Stimulated activated CD8-positive, alpha-beta memory T cell treated with anti-CD3 and anti-CD28 coated beads, Interleukin-12 subunit alpha, Interleukin-12 subunit beta, amount 100 ng/mL, for 4 hours (primary cell): ENCODE measurements at regions not wholly inside any gene's neighbourhood (a gene's known extent, or its start where the extent isn't known, plus 50 kb on each side); places are given as distances from the start of the nearest gene placed in this dataset.

Source experiments
- DNase-seq: peaks from one replicate; pipeline ENCODE4 v3.0.0-alpha.2; 2020; ENCODE audit warnings: low read depth

DNA sequence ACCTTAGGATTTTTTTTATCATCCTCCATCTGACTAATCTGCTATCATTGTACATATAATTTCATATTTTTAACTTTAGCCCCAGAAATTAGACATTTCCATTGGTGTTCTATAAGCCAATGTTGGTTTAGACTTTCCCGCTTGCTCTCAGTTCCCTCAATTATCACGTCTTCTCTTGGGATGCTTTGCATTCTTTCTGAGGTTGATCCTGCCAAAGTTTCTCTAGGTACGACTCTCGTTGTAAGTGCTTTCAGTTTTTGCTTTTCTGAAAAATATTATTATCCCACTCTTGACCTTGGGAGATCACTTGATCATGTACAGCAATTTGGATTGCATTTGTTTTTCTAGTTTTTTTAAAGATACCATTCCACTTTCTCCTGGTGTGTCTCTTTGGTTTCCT is 270.2 kb downstream of the IRS2 start:
- no peak for DNase-seq

GRCh38 chr13:109510013-109510412 is 276.4 kb downstream of the IRS2 start:
- no peak for DNase-seq

DNA sequence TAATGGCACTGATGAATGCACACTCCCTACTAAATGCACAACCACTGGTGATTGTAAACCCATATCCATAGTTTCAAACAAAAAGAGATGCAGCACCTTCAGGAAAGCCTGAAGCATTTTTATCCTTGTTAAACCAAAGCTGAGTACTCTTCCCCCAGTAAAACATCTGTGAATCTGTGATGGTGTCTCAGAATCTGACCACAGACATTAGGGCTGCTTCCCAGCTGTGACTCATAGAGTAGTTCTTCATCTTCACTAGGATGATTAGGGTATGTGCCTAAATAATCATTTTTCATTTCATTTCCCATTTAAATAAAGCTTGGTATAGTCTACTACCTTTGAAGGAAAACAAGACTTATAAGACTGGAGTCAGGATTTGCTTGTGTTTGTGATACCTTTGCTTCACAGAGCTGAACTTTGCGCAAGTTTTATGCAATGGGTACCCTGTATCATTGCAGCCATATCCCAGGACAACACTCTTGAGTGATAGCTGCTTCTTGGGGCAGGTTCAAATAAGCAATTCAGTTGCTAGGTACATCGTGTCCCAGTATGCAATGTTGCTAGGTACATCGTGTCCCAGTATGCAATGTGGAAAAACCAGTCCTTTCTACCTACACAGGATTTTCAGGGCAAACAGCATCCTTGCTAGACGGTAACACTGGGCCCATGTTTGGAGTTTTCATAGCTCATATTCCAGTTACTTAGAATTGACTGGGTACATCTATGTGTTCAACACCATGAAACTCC is 277.1 kb downstream of the IRS2 start:
- DNase-seq = no peak

DNA sequence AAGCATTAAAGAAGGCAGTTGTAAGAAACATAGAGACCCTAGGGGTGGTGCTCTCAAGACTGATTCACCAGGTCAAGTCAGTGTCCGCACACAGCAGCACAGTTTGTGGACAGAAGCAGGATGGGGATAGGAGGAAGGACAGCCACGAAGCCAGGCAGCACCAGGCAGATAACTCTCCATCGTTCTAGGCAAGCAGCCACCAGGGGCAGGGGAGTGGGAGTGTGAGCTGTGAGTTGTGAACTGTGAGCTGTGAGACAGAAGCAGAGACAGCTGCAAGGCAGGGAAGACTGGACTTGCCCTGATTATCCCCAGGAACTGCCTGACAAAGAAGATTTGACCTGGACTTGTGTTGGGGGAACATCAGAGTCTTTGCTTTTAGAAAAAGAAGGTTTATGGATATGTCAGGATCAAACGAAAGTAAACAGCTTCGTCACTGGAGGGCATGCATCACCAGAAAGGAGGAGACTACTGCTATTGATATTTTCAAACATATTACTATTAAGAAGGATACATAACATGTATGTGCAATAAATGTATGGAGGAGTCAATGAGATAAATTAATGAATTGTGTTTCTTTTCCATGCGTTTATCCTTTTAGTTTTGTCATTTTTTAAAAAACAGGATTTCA is 286.1 kb downstream of the IRS2 start:
- DNase-seq = no peak

DNA sequence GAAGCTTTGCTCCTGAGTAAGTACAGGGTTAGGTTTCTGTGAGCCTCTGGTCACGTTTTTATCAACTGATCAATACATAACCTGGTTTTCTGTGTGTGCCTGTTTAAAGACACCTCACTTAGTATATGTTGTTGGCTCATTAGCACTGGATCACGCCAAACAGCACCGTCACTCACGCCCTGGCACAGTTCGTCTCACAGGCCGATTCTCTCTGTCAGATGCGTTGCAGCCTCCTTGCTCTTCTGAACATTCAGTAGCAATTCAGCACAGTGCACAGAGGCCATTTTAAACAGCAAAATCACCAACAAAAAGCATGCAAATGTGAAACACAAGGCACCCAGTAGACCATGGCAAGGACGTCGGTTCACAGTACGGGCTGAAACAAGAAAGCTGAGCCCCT is 288.5 kb downstream of the IRS2 start:
- no peak for DNase-seq

DNA sequence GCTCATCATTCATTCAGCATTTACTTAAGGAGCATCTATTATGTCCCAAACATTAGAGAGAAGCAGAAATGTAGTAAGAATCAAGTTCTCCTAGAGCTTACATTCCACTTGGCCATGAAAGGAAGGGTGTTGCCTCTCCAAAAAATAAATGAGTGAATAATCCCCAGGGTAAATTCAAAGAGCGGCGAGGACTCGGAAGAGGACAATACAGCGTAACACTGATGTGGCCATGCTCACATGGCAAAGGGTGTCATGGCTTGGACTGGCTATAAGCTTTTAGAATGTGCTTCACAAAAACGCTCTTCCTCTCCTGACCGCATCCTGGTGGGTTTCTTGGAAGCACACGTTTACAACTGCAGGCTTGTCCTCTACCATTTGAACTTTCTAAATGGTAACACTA is 290.2 kb downstream of the IRS2 start:
- no peak for DNase-seq

DNA sequence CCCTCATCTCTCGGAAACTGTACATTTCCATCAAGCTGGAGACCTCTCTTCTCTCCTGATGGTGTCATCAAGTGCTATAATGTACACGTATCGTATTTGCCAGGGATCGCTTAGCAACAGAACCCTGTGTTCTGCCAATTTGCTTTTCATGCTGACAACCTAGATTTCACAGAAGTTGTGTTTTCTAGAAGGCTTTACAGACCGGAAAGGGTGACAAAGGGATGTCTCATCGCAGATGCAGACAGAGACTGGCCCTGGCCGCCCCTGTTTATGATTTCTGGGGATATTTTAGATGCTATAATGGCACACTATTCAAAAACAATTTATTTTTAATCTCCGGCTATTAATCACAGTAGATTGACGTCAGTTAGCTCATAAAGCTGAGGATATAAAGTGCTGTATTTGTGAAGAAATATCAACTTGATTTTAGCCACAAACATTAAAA is 291.4 kb downstream of the IRS2 start:
- DNase-seq = no peak

DNA sequence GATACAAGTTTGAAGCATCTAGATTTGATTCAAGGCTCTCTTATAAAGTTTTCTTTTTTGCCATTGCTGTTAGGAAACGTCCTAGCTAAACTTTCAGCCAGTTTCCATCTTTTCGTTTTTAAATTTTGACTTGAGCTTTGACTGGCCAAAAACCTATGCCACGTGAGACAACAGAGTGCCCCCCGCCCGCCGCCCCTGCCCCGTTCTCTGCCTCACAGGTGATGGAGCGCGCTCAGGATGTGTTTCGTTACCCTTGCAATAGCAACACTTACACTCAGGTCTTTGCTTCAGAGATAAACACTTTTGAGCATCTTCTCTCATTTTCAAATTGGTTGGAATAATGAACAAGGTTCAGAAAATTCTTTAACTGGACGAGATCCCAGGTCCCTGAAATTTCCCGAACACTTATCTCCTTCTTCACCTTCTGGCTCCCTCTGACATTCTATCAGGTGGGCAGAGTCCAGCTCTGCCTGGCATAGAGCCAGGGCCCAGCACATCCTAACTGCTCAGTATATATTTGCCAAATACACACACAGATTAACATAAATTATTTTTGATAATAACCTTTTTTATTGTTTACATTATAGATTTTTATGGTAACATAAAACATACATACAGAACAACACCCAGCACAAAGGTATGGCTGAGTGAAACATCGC is 301.1 kb downstream of the IRS2 start:
- DNase-seq = no peak

- no peak for DNase-seq
Observed at GRCh38 chr13:109483284-109483683, 303.1 kb downstream of the IRS2 start.

DNA sequence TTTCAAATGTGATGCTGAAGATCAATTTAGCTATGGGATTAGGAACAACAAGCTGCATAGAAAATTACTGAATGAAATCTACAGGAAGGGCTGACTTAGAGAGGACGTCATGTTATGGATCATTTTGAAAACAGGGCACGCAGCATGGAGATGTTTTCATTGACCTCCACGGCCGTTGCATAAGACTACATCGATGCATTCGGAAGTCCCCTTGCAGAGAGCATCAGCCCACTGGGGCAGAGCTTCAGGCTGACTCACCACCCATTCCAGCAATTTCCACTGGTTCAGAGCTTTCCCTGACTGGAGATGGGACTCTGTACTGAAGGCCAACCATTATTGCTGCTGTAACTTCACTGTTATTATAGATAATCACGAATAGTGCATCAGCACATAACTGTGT is 305.3 kb downstream of the IRS2 start:
- DNase-seq = no peak

DNA sequence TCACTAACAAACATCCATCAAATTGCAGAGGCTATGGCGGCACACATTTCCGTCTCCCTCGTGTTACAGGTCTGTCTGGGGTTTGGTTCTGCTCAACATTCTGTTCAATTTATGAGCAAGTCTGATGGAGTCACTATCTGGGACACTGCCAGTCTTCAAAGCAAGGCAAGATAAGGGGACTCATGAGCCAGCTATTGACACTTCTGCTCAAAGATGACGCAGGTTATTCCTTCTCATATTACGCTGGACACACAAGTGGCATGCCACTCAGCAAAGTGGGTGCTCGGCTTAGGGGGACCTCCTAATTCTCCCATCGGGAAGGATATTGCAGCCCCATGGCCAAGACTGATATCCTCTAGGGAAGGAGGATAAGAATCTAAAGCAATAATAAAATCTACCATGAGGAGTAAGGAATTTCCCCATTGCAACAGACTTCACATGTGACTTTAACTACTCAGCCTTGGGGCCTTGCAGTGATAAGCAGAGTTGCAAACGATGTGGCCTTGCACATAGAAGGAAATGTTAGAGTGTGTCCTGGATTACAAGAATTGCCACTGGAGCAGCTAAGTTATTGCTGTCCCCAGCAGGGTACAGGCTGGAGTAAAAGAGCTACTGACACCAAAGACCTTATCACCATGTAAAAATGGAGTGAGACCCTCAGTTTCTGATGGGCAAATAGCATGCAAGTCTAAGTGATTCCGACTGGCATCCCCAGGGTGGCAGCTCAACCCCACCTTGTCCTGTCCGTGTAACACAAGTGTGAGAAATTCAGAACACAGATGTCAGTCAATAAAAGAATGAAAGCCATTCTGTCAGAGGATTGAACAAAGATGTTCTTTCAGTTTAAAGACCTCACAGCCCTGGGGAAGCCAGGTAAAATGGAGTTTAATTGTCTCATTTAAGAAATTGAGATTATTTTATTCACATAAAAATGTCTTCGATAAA is 306.1 kb downstream of the IRS2 start:
- DNase-seq = no peak

GRCh38 chr13:109479534-109479933 is 306.8 kb downstream of the IRS2 start:
- DNase-seq = no peak

GRCh38 chr13:109476001-109476400 is 310.4 kb downstream of the IRS2 start:
- no peak for DNase-seq

DNA sequence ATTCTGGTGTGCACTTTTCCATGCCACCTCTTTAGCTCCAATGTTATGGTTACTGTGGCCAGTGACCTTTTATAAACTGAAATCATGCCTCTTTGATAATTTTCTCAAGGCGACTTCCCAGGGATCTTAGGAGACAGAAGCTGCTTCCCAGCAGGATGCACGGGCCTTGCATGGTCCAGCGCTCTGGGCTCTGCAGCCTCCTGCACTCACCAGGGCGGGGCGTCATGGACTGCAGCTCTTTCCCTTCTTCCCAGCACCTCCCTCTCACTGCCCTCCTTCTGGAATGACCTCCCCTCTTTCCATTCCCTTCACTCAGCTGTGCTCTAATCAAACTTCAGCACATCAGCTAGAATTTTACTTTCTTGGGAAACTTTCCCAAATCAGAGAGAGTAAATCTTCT is 318.3 kb downstream of the IRS2 start:
- DNase-seq = no peak

DNA sequence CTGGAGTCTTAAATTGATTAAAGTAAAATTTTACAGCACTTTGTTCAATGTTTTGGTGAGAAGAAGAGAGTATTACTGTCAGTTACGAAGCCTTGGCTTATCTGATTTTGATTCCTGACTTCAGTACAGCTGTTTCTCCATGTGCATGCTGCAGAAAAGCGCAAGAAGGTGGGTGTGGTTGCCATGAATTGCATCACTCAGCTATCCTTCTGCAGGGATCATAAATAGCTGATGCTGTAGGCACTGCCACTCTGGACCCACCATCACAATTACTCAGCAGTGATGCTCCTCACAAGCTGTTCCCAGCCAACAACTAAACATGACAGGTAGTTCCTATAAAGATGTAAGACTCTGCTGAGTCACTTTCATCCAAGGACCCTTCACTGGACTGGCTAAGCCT is 321.2 kb downstream of the IRS2 start:
- DNase-seq = no peak

DNA sequence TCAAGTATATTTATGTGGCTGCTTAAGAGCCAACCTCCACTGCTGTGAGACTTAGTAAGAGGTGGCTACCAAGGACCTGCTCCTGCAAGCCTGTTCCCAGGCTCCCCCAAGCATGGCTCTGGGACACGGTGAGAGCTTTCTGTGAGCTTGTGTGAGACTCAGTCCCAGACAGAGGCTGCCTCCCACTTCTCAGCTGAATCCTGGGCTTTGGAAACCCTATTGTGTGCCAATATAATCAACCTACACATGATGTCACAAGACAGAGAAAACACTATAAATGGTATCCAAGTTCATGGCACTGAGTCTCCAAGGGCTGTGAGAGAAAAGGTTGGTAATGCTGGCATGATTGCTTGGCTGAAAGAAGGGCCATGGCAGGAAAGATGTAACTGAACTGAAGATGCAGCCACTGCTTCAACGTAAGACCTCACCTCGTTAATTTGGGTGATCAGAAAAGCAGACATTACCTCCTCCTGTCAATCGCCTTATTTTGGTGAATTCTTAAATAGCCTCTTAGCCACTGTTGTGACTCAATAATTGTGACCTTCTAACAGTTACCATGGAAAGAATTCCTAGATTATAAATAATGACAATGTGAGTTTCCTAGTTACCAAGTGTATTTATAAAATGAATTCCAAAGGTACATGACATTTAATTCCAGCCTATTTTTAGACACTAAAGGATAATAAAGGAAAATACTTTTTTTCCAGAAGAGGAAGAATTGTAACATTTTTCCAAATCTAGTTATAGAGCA is 332.0 kb downstream of the IRS2 start:
- DNase-seq = no peak

DNA sequence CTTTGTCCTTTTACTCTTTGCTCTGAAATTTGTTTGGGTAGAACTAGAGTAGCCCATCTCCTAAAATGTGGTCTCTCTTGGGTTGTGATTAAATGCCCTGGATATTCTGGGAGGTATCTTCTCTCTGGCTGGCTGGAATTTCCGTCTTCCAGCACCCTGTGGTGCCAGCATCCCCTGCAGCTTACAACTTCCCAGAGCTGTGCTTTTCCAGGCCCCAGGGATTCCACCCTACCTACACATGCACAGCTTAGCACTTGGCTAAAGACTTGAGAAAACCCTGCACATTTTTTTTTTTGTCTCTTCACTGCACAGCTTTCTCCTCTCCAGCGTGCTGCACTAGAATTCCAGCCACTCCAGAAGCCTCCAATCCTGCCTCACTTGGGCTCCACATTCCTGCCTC is 334.7 kb downstream of the IRS2 start:
- no peak for DNase-seq

DNA sequence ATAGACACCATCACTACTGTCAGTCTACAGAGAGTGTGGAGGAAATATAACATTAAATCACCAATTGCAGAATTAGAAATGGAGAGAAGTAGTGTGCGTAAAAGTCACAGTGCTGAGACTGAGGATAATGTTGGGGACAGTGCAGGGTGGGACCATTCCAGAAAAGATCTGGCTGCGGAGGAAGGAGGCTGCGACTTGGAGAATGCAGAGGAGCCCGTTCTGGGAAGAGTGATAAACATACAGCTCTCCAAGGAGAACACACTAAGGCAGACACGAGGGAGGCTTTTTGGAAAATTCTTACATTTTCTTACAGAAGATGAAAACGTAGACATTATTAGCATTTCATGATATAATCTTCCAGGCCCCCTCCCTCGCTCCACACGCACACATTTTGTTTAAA is 337.8 kb downstream of the IRS2 start:
- no peak for DNase-seq

GRCh38 chr13:109447667-109448066 is 338.7 kb downstream of the IRS2 start:
- DNase-seq = no peak

DNA sequence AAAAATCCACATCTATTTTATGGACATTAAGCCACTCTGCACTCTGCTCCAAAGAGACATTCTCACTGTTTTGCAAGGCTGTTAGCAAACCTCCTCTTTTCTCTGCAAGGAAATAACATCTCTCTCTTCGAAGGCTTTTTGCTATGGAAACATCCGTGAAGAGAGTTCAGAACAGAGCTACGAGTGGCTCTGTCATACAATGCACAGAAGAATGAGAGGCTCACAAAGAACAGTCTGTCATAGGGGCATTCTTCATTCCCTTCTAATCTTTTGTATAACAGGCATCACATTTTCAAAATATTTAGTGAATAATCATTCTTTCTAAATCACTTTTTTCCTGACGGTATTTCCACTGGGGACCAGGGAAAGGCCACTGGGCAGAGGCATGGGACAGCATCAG is 346.1 kb downstream of the IRS2 start:
- DNase-seq = no peak

GRCh38 chr13:109439813-109440212 is 346.6 kb downstream of the IRS2 start:
- DNase-seq = no peak

- no peak for DNase-seq
Observed at GRCh38 chr13:109436841-109437240, 349.5 kb downstream of the IRS2 start.
